ENCODE measurements at regions not wholly inside any gene's neighbourhood (a gene's known extent, or its start where the extent isn't known, plus 50 kb on each side); places are given as distances from the start of the nearest gene placed in this dataset.

GRCh38 chr3:13204177-13204581 is 130.9 kb upstream of the IQSEC1 start:
- DNase-seq (ENCODE audit: low read depth): no peak
- H3K4me3 ChIP-seq (ENCODE audit: low read depth, low read length): no peak overlapping the region
- no peak for TF ChIP-seq CTCF (IDR thresholded peaks at IDR 0.05; ENCODE audit: insufficient read depth, low read depth, low read length, missing control alignments)

- H3K4me3 ChIP-seq (ENCODE audit: low read depth, low read length): no peak overlapping the region
- no peak for DNase-seq (ENCODE audit: low read depth)
- TF ChIP-seq CTCF (IDR thresholded peaks at IDR 0.05; ENCODE audit: insufficient read depth, low read depth, low read length, missing control alignments): no peak
These were observed 130.4 kb upstream of the IQSEC1 start for GRCh38 chr3:13203398-13204176.

GRCh38 chr3:13202744-13203397 is 129.6 kb upstream of the IQSEC1 start:
- TF ChIP-seq CTCF (IDR thresholded peaks at IDR 0.05; ENCODE audit: insufficient read depth, low read depth, low read length, missing control alignments): no peak

GRCh38 chr3:13201851-13202250 is 128.6 kb upstream of the IQSEC1 start:
- TF ChIP-seq CTCF (IDR thresholded peaks at IDR 0.05; ENCODE audit: insufficient read depth, low read depth, low read length, missing control alignments): no peak
- H3K4me3 ChIP-seq (ENCODE audit: low read depth, low read length): no peak overlapping the region
- no peak for DNase-seq (ENCODE audit: low read depth)

More at GRCh38 chr3:13202744-13203397, 129.6 kb upstream of the IQSEC1 start:
- no peak for DNase-seq (ENCODE audit: low read depth)
- no peak overlapping the region for H3K4me3 ChIP-seq (ENCODE audit: low read depth, low read length)

- TF ChIP-seq CTCF (IDR thresholded peaks at IDR 0.05; ENCODE audit: insufficient read depth, low read depth, low read length, missing control alignments): no peak
- DNase-seq (ENCODE audit: low read depth): no peak
- no peak overlapping the region for H3K4me3 ChIP-seq (ENCODE audit: low read depth, low read length)
These were observed 127.7 kb upstream of the IQSEC1 start for GRCh38 chr3:13200946-13201345.

GRCh38 chr3:13200465-13200864 is 127.2 kb upstream of the IQSEC1 start:
- TF ChIP-seq CTCF (IDR thresholded peaks at IDR 0.05; ENCODE audit: insufficient read depth, low read depth, low read length, missing control alignments): no peak
- no peak for DNase-seq (ENCODE audit: low read depth)

More at GRCh38 chr3:13200465-13200864, 127.2 kb upstream of the IQSEC1 start:
- H3K4me3 ChIP-seq (ENCODE audit: low read depth, low read length): no peak overlapping the region
